Activated CD4-positive, alpha-beta T cell treated with anti-CD3 and anti-CD28 coated beads, Interleukin-2, amount 50 U/mL, for 1 hour (primary cell): ENCODE measurements at regions not wholly inside any gene's neighbourhood (a gene's known extent, or its start where the extent isn't known, plus 50 kb on each side); places are given as distances from the start of the nearest gene placed in this dataset.

Source experiments
- DNase-seq: peaks from one replicate; pipeline ENCODE4 v3.0.0-alpha.2; 2020

GRCh38 chr15:46450112-46450809, 815.4 kb downstream of the SQOR start:
- no peak for DNase-seq

DNA sequence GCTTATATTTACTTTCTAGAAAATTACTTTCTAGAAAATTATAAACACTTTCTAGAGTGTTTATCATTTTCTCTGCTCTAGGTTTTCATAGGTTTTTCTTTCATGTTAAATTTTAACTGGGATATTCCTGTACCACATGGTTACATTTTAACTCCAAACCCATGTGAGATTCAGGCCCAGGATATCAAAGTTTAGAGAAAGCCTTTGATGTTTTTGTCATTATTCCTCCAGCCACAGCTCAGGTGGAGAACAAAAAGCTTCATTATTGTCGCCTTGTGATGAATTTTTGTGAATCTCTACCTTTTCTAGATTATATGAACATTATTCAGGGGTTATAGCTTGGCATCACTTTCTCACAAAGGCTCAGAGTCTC, 816.0 kb downstream of the SQOR start:
- no peak for DNase-seq

- no peak for DNase-seq
Measured at GRCh38 chr15:46452297-46452820, 817.5 kb downstream of the SQOR start.

DNA sequence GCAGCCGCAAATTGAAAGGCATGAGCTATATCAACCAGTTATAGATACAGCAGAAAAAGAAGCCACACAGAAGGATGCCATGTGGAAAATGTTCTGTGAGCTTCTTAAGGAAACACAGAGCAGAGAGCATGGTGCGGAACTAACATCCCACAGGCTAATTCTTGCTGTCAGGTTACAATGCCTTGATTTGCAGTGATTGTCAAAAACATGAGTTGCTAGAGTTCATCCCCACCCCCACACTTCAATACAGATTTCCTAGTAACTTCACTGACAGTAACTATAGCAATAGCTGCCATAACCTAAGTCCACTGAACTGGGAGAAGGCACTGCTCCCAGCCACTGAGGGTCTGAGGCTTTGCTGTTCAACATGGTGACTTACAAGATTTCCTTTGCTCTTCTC, 821.6 kb downstream of the SQOR start:
- DNase-seq = no peak

DNA sequence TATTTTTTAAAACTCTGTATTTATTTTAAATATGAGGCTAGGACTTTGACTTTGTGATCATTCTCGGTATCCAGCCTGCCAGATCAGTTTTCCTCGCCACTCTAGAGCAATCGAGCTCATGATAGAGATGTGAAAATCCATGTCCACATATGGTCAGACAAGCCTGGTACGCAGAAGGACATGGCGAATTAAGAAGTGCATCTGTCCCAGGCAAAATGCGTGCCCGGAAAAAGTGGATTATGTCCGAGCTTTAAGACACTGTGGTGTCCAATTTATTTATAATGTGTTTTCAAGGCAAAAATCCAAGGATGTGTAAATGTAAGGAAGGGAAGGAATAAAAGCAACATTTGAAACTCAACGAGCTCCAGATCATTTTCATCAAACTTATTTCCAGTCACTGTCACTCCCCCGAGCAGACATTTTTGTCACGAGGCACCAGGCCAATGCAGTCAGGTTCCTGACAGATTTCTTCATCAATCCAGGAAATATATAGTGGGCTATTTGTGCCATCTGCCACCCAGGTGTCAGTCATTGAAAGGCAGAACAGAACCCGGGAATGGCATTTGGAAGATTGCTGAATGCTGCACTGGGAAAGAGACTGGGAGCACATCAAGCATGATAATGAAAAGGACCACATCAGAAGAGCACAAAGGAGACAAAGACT, 825.7 kb downstream of the SQOR start:
- no peak for DNase-seq

GRCh38 chr15:46461416-46461815, 826.6 kb downstream of the SQOR start:
- DNase-seq = no peak

DNA sequence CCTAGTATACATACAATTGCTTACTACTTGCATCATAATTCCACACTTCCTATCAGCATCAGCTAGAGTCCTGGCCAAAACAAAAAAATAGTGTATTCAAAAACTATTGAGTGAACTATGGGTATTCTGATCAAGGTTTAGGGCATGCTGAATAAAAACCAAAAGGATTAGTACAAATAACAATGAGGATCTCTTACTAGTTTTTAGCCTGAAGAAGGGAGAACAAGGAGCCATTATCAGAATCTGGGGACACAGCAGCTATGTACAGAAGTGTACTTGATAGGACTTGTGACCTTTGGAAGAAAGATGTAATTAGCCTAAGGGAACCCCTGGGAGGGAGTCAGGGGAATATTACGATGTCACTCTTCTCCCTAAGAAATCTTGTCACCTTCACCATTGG, 832.2 kb downstream of the SQOR start:
- no peak for DNase-seq

DNA sequence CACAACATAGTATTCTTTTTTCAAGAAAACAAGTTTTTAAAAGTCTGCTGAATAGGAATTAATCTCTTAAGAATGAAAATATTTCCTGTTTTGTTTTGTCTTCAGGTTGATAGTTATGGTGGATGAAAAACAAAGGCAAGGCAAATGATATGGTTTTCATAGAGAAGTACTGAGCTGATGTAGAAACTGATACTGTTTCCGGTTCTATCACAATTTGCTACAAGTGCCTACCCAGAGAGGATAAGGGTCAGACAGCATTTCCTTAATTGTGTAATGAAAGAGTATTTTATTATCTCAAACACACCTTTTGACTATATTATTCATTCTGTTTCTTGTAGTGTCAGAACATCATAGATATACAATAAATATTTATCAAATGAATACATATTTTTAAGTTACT, 836.3 kb downstream of the SQOR start:
- no peak for DNase-seq

GRCh38 chr15:46489276-46489675, 854.4 kb downstream of the SQOR start:
- no peak for DNase-seq

DNA sequence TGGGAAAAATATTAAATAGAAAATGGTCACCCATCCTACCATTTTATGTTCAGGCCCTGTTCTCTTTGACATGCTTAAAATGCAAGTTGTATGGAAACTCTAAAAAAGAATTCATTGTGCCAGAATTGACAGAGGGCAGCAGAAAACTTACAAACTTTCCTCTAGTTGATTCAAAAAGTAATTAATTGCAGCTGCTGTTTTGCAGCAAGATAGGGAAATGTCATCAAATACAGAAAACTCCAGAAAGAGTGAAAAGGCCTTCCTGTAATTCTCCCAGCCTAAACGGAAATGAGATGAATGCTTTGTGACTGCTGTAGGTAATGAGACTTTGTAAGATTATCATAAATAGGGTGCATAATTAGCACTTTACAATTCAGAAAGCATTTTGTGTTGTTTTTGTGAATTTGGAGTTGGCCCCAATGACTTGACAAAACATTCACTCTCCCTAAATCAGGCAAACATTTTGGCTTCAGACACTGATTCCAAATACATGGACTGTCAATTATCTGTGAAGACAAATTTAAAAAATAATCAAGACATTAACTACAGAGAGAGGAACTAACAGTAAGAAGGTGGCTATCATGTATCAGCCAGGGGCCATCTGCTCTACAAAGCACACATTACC, 861.8 kb downstream of the SQOR start:
- no peak for DNase-seq

GRCh38 chr15:46502667-46503066, 867.8 kb downstream of the SQOR start:
- no peak for DNase-seq

GRCh38 chr15:46518381-46518780, 883.6 kb downstream of the SQOR start:
- no peak for DNase-seq

- DNase-seq = no peak
Measured at GRCh38 chr15:46523701-46524100, 888.9 kb downstream of the SQOR start.

GRCh38 chr15:46525984-46526725, 891.3 kb downstream of the SQOR start:
- no peak for DNase-seq

DNA sequence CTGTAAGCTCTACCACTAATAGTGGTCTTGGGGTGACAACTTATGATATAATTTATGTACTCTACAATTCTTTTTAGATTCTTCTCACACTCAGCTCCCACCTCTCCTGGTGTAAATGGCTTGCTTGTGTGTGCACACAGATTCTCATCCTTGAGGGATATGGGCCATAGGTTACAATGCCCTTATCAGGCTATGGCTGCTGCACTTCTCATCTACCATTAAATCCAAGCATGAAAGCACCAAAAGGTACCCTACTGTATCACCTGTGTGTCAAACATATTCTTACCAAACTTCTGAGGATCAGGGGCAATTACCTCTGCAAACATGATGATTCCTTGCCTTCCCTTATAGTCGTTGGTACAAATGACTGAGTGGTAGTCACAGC, 891.9 kb downstream of the SQOR start:
- DNase-seq = no peak

GRCh38 chr15:46543626-46544025, 908.8 kb downstream of the SQOR start:
- no peak for DNase-seq

DNA sequence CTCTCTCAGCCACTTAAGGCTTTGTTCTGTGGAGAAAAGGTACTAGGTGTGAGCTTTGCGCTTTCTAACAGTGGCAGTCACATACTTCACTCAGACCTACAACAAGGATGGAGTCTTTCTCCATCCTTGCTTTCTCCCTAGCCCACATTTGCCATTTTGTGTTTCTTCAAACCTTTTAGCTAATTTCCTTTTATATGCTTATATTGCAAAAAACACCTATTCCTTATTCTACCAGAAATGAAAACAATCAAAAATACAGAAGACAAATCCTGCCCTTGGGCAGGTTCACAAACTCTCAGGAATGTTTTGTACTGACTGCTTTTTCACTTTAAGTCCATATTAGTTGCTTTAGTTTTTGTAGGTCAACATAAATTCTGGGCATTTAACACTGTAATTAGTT, 914.2 kb downstream of the SQOR start:
- no peak for DNase-seq

- DNase-seq = no peak
Measured at GRCh38 chr15:46552316-46552715, 917.5 kb downstream of the SQOR start.

- no peak for DNase-seq
Measured at GRCh38 chr15:46555547-46555946, 920.7 kb downstream of the SQOR start.

DNA sequence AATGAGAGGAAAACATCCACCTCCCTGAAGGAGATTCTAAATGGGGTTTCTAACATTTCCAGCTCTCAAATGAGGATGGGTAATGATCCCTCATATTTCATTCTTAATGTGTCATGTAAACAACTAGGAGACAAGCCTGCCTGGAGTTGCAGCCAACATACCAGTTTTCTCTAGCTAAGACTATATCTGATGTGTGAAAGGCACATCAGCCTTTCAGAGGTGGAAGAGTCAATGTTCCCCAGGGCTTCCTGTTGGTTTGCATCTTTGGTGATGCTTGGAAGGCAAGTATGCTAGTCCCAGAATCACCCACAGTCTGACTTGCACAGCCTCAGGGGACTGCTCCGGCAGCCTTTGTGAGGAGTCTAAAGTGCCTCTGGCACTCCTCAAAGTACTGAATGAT, 921.2 kb downstream of the SQOR start:
- DNase-seq = no peak

GRCh38 chr15:46556559-46557379, 921.9 kb downstream of the SQOR start:
- DNase-seq = no peak

- no peak for DNase-seq
Measured at GRCh38 chr15:46567968-46568367, 933.1 kb downstream of the SQOR start.

DNA sequence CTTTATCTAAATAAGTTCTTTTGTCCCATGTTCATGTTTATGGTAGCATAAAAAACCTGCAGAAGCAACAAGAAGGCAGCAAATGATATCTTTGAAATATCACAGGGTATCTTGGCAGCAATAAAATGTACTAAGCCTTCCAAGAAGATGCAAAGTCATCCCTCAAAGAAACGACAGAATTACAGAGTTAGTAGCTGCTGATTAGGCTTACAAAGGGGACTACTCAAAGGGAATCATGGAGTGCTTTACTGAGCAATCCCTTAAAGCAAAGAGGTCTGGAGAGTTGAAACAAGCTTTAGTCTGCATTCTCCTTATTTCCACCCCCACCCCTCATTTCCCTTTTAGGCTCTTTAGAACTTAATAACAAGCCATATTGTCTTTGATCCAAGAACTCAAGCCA, 935.0 kb downstream of the SQOR start:
- no peak for DNase-seq
